ENCODE measurements at regions not wholly inside any gene's neighbourhood (a gene's known extent, or its start where the extent isn't known, plus 50 kb on each side); places are given as distances from the start of the nearest gene placed in this dataset.

DNA sequence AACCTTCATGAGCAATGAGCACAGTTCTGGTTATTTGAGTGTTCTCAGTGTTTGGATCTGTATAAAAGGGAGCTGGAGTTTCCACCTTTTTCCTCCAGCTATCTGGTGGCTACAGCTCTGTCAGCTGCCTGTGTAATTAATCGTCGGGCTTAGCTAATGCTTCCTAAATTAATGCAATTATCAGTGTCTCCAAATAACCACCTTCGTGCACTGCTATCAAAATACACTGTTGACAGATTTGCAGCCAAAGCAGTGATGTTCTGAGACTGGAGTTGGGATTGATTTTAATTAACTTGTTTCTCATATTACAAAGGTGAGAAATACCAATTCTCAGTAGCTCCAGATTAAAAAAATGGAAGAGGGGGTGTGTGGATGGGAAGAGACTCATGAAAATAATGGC lies 325.8 kb downstream of the CBLN1 start:
- TF ChIP-seq, protein P1, sequence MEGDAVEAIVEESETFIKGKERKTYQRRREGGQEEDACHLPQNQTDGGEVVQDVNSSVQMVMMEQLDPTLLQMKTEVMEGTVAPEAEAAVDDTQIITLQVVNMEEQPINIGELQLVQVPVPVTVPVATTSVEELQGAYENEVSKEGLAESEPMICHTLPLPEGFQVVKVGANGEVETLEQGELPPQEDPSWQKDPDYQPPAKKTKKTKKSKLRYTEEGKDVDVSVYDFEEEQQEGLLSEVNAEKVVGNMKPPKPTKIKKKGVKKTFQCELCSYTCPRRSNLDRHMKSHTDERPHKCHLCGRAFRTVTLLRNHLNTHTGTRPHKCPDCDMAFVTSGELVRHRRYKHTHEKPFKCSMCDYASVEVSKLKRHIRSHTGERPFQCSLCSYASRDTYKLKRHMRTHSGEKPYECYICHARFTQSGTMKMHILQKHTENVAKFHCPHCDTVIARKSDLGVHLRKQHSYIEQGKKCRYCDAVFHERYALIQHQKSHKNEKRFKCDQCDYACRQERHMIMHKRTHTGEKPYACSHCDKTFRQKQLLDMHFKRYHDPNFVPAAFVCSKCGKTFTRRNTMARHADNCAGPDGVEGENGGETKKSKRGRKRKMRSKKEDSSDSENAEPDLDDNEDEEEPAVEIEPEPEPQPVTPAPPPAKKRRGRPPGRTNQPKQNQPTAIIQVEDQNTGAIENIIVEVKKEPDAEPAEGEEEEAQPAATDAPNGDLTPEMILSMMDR (IDR thresholded peaks at IDR 0.05; ENCODE audit: low read length): no peak
- TF ChIP-seq EZH2 (optimal IDR thresholded peaks at IDR 0.05; ENCODE audit: low read depth, low read length) (no peak), EZH2phosphoT487 (IDR thresholded peaks at IDR 0.05; ENCODE audit: low read length) (no peak)
